Ishikawa (cell line): ENCODE measurements at regions not wholly inside any gene's neighbourhood (a gene's known extent, or its start where the extent isn't known, plus 50 kb on each side); places are given as distances from the start of the nearest gene placed in this dataset.

ENCODE experiments used
- CEBPB ChIP-seq: IDR thresholded peaks from 2 replicates; pipeline ENCODE4 v1.6.1; 2012
- EGR1 ChIP-seq: IDR thresholded peaks from 2 replicates; pipeline ENCODE4 v1.6.1; 2012
- EP300 ChIP-seq: IDR thresholded peaks from 2 replicates; pipeline ENCODE4 v1.6.1; 2012; ENCODE audit warnings: borderline replicate concordance
- MAX ChIP-seq: IDR thresholded peaks from 2 replicates; pipeline ENCODE4 v1.6.1; 2012
- NFIC ChIP-seq: IDR thresholded peaks from 2 replicates; pipeline ENCODE4 v1.6.1; 2012
- RAD21 ChIP-seq: IDR thresholded peaks from 2 replicates; pipeline ENCODE4 v1.6.1; 2012; ENCODE audit warnings: low read depth
- TAF1 ChIP-seq: IDR thresholded peaks from 2 replicates; pipeline ENCODE4 v1.6.1; 2012; ENCODE audit warnings: low read depth, mild to moderate bottlenecking
- USF1 ChIP-seq: IDR thresholded peaks from 2 replicates; pipeline ENCODE4 v1.6.1; 2012
- YY1 ChIP-seq: IDR thresholded peaks from 2 replicates; pipeline ENCODE4 v1.6.1; 2012; ENCODE audit warnings: low read depth
- ZBTB7A ChIP-seq: IDR thresholded peaks from 2 replicates; pipeline ENCODE4 v1.6.1; 2012; ENCODE audit warnings: low read depth

DNA sequence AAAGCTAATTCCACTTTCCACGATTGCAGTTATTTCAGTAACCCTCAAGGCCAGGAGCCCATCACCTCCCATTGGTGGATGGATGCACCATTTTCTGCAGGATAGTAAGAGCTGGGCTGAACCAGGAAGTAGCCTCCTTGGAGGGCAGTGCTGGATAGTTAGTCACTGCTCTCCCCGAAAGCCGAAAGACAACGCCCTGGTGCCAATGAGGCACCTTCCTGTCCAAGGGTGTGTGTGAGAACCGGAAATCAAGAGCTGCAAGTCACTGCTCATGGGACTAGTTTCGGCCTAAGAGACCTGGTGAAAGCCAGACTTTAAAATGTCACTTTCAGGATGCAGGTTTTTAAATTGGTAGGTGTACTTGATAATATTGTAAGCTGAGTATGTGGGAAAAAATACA is 203.8 kb upstream of the HS3ST1 start:
- TF ChIP-seq TAF1, result no peak
- no peak for TF ChIP-seq EP300
- TF ChIP-seq YY1, result no peak
- TF ChIP-seq ZBTB7A, result no peak
- no peak for TF ChIP-seq MAX
- no peak for TF ChIP-seq RAD21
- no peak for TF ChIP-seq EGR1
- no peak for TF ChIP-seq NFIC
- no peak for TF ChIP-seq CEBPB
- TF ChIP-seq USF1, result no peak
